ENCODE measurements at regions not wholly inside any gene's neighbourhood (a gene's known extent, or its start where the extent isn't known, plus 50 kb on each side); places are given as distances from the start of the nearest gene placed in this dataset.

- TF ChIP-seq CTCF (IDR thresholded peaks at IDR 0.05) = no peak
- TF ChIP-seq POLR2A (IDR thresholded peaks at IDR 0.05) = no peak
Measured at GRCh38 chr2:173513107-173513727, 158.5 kb downstream of the CDCA7 start.
